TTC549 (cell line): ENCODE measurements at regions not wholly inside any gene's neighbourhood (a gene's known extent, or its start where the extent isn't known, plus 50 kb on each side); places are given as distances from the start of the nearest gene placed in this dataset.
"Not testable (repeated sequence)": the region's sequence is repeated elsewhere in the genome, so short reads cannot be mapped to it uniquely, and the experiment has no call there.

ENCODE experiments used
- FAIRE-seq: peaks from 2 replicates; lab custom pipeline; 2012; peaks lifted over from hg19 to GRCh38; lab: Jason Lieb, UNC

DNA sequence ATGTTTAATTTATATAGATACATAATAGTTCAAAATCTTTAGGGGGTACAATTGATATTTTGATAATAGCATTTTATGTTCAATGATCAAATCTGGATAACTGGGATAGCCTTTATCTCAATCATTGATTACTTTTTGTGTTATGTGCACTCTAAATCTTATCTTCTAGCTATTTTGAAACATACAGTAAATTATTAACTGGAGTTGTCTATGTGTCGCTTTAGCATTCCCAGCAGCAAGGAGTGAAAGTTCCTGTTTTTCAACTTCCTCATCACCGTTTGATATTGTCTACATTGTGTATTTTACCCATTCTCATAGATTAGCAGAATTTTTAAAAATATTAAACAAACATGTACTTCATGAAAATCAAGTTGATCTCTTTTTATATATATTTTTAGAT is 1207.4 kb downstream of the TMEM121 start:
- FAIRE-seq: no peak

DNA sequence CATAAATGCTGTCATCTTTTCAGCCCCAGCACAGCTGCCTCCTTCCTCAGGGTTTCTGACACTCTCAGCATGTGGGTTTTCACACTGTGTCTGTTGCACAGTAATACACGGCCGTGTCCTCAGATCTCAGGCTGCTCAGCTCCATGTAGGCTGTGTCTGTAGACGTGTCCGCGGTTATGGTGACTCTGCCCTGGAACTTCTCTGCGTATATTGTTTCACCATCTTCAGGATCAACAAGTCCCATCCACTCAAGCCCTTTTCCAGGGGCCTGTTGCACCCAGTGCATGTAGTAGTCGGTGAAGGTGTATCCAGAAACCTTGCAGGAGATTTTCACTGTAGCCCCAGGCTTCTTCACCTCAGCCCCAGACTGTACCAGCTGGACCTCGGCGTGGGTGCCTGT is 1210.6 kb downstream of the TMEM121 start:
- no peak for FAIRE-seq

DNA sequence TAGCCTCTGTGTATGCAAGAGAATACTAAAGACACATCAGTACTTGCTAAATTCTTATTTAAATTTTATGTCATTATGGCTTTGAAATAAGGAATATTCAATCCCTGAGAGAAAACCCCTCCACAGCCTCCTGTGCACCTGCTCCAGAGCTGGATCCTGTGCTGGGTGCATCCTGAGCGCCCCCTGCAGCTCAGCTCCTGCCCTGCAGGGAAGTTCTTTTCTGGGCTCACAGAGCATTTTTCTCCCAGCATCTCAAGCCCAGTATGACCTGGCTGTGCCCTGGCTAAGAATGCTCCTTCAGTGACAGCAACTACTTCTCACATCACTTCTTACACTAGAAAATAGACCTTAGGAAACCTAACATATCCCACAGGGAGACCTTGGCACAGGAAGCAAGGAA is 1211.7 kb downstream of the TMEM121 start:
- no peak for FAIRE-seq

DNA sequence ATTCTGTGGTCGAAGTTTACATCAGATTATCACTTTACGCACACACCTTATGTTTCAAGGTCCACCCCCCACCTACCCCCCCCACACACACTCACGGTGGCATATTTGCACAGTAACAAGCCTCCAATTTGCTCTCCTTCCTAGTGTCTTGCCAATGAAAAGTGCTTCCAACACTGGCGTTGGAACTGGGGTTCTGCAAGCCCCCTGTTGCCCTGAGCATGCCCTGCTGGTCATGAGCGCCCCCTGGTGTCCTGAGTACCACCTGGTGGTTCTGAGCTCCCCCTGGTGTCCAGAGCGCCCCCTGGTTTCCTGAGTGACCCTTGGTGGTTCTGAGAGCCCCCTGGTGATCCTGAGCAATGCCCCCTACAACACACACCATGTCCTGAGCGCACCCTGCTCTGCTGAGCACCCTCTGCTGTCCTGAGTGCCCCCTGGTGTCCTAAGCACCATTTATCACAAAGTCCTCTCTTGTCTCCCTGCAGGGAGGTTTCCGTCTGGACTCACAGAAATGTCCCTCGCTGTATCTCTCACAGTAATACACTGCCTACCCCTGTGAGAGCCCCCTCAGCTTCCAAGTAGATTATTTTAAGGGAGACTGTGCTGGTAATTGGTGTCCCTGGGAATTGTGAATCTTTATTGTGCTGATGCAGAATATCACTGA is 1212.3 kb downstream of the TMEM121 start:
- FAIRE-seq: not testable (repeated sequence)

DNA sequence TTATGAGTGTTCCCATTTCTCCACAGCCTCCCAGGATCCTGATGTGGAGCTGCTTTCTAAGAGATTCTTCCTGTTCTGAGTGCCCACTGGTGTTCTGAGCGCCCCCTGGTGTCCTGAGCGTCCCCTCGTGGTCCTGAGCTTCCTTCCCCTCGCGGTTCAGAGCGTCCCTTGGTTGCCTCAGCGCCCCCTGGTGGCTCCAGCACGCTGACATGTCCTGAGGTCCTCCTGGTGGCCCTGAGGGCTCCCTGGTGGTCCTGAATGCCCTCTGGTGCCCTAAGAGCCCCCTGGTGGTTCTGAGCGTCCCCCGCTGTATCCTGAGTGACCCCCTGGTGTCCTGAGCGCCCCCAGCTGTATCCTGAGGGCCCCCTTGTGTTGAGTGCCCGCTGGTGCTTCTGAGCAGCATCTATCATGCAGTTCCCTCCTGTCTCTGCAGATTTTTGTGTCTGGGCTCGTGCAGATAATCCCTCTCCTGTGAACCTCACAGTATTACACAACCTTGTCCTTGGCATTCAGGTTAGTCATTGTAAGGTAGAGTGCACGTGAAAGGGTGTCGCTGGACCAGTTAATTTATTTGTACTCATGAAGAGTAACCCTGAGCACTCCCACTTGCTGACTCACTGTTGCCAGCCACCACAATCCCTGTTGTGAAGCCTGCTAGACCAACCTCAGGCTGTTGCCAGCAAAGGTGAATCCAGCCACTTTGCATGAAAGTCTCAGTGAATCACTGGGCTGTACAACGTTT is 1214.9 kb downstream of the TMEM121 start:
- FAIRE-seq: not testable (repeated sequence)

DNA sequence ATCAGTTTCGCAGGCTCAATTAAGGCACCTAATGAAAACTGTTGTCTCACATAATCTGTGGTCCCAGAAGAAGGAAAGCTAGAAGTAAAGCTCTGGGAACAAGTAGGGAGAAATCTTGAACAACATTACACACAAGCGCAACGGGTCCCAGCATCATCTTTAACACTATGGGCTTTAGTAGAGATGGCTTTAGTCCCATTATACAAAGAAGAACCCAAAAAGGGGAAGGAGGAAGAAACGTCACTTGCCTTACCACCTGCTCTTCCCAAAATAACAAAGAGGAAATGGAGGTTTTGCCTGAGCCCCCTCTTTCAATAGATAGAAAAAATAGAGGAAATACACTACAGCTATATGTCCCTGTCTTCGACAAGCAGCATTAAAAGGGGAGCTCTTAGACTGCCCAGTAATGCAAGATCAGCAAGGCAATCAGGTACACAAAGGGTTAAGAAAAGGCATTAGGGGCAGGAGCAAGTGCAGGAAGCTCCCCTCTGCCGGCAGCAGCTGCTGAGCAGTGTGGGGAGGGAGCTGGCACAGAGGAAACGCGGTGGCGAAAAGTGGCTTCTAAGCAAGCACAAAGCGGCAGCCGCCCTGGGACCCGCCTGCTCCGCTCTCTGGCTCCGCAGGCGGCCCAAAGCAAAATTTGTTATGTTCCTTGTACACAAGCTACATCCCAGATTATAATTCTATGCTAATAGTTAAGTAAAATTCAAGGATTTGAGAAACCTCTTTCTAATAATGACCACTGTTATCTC is 1218.8 kb downstream of the TMEM121 start:
- FAIRE-seq: not testable (repeated sequence)

DNA sequence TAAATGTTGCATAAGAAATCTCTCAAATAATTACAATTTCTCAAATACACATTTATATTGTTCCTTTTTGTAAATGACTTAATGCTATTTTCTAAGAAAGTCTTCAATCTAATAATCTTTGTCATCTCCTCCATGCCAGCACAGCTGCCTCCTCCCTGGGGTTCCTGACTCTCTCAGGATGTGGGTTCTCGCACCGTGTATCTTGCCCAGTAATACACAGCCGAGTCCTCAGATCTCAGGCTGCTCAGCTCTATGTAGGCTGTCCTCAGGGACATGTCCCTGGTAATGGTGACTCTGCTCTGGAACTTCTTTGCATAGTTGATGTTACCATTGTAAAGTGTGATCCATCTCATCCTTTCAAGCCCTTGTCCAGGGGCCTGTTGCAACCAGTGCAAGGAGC is 1223.7 kb downstream of the TMEM121 start:
- FAIRE-seq: not testable (repeated sequence)

DNA sequence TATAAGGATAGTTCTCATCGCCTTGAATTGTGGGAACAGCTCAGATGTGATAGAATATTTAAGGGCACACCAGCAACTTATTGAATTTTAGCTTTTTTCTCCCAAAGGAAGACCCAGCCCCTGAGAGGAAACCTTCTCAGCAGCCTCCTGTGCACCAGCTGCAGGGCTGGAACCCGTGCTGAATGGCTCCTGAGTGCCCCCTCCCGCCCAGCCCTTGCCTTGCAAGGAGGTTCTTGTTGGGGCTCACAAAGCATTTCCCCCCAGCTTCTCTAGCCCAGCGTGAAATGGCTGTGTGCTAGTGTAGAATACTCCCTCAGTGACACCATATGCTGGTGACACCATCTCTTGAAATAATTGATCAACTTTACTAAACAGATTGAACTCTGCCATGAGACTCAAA is 1227.4 kb downstream of the TMEM121 start:
- not testable (repeated sequence) for FAIRE-seq

DNA sequence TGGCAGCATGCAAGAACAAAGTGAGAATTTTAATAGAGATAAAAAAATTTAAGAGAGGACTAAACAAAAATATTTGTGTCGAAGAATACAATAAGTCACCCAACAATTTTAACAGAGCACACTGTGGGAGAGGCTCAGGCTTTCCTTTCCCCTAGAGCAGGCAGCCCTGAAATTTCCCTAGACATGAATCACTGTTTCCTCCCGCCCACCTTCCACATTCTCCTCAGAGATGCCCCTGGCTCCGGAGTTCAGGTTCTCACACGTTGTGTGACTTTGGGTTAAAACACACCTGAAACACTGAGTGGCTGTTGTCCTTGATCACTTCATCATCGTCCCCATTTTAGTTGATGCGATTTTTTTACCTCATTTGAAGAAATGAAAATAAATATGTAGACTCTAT is 1231.1 kb downstream of the TMEM121 start:
- not testable (repeated sequence) for FAIRE-seq

DNA sequence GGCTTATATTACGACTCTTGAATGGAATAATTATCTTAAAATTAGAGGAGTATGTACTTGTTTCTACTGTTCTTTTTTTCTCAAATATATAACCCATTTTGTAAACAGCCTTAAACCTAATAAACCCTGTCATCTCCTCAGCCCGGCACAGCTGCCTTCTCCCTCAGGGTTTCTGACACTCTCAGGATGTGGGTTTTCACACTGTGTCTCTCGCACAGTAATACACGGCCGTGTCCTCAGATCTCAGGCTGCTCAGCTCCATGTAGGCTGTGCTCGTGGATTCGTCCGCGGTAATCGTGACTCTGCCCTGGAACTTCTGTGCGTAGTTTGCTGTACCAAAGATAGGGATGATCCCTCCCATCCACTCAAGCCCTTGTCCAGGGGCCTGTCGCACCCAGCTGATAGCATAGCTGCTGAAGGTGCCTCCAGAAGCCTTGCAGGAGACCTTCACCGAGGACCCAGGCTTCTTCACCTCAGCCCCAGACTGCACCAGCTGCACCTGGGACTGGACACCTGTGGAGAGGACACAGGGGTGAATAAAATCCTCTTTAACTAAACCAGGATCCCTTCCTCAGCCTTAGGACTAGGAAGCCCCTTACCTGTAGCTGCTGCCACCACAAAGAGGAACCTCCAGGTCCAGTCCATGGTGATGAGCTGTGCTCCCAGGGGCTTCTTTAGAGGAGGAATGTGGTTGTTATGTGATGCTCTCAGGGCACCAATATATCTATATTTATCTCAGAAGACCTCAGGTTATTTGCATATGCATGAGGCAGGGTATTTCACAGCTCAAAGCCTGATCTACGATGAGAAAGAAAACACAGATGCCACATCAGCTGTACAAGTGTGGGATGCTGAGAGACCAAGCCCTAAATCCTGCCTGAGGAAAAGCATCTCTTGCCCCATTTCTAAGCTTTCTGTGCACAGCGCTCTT is 1235.8 kb downstream of the TMEM121 start:
- not testable (repeated sequence) for FAIRE-seq

DNA sequence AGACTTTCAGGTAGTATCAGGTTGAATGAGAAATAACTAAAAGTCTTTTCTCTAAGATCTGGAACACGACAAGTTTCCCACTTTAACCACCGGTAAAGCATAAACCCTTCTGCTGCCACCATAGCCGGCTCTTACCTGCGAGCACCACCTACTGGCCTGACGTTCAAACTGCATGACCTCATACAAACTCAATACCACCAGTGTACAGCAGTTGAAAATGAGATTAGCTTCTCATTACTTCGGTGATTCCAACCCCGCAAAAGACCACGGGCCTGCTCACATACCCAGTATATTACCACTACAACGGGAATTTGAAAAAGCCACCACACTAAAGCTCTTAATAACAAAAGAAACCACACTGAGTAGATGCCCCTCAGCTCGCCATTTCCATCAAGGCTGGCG is 1238.6 kb downstream of the TMEM121 start:
- not testable (repeated sequence) for FAIRE-seq

DNA sequence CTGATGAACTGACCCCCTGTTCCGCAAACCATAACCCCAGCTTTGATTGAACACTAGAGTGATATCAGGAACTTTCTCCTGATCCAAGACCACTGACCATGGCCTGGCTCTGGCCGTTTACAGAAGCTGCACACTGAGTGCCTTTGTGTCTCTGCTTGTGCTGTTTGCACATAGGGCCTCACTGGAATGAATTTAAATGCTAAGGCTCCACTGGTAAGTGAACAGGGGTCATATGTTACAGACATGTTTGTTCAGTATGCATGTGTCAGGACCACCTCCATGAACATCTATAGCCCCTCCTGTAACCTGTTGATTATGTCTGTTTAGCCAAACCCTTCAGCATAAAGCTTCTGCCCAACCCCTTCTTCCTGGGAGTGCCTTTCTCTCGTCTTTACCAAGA is 1239.8 kb downstream of the TMEM121 start:
- no peak for FAIRE-seq

DNA sequence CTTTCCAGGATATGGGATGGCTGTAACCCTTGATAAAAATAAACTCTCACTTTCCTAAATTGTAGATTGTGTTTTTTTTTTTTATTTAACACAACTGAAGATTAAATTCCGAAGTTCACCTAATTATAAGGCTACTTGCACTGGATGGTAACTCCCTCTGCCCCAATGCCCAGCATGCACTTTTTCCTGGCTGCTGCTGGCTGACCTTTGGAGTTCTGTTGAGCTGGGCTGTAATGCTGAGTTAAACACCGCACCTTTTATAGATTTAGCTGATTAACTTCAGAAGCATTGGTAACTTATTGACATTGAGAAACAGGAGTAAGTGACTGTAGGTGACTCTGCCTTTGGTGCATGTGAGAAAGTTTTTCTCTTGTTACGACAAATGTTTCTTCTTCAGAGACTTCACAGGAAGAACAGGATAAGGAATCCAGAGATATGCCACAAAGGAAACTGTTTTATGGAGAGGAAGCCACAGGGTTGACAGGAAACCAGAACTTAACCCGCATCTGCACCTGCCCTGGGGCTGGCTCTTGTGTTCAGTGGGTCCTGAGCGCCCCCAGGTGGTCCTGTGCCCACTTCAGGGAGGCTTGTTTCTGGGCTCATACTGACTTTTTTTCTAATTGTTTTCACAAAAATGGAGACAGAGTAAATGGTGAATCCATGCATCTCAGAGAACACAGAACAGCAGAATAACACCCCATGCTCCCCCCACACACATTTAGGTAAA is 1240.3 kb downstream of the TMEM121 start:
- FAIRE-seq: not testable (repeated sequence)

DNA sequence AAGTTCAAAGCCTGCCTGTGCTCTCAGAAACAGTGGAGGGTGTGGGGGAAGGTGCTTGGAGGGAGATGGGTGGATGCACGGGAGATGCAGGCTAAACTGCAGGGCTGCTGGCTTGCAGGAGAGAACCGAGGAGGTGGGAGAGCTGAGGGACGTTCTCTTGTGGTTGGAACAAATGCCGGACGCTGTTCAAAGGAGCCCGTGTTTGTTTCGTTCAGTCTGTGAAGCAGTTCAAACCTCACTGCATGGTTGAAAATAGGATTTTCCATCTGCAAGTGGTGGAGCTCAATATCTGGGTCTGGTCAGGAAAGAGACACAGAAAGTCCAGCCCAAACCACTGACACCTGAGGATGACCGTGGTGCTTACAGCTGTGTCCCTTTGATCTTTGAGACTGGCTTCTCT is 1241.8 kb downstream of the TMEM121 start:
- FAIRE-seq: not testable (repeated sequence)

DNA sequence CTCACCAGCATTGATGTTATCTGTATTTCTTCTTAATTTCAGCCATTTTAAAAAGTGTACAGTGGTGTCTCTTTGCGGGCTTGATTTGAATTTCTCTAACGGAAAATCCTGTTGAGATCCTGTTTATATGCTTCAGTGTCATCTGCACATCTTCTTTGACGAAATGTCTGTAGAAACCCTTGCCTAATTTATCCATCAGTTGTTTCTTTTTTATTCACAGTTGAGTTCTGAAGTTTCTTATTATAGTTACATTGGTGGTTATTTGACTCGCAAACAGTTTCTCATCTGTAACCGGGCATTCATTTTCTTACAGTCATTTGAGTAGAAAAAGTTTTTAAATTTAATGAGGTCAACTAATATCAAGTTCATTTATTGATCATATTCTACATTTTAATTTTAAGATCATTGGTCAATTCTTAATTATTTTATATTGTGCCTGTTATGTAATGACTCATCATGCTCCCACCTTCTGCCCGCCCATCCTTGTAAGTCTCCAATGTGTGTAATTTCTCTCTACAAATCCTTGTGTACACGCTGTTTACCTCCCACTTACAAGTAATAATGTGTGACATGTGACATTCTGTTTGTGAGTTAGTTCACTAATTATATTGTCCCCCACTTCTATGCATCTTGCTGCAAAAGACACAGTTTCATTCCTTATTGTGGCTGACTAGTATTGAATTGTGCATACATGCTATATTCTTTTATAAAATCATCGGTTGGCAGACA is 1242.8 kb downstream of the TMEM121 start:
- FAIRE-seq: not testable (repeated sequence)

DNA sequence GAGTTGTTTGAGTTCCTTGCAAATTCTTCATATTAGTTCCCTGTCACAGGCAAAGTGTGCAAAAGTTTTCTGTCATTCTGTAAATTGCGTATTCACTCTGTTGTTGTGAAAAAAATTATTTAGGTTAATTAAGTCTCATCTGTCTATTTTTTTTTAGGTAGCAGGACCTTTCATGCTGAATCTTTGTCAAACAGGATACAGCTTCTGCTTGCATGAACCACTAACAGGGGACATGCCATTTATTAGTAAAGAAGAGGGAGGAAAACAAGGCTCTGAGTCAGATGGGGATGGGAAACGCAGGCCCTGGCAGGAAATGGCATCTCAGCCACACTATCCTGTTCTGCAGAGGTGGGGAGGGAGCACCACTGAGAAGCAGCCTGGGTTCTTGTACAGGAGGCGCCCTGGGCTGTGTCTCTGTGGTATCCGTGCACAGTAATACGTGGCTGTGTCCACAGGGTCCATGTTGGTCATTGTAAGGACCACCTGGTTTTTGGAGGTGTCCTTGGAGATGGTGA is 1243.8 kb downstream of the TMEM121 start:
- FAIRE-seq: not testable (repeated sequence)

DNA sequence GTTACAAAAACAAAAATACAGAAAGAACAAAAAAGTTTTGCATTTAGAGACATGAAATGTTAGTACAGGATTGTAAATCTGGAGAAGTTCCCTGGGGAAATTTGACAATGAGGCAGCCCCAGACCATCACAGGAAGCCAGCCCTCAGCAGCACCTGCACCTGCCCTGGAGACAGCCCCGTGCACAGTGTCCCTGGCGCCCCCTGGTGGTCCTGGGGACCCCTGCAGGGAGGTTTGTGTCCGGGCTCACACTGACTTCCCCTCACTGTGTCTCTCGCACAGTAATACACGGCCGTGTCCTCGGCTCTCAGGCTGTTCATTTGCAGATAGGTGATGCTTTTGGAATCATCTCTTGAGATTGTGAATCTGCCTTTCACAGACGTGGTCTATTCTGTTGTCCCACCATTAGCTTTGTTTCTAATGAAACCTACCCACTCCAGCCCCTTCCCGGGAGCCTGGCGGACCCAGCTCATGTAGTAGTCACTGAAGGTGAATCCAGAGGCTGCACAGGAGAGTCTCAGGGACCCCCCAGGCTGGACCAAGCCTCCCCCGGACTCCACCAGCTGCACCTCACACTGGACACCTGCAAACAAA is 1248.6 kb downstream of the TMEM121 start:
- FAIRE-seq: not testable (repeated sequence)

DNA sequence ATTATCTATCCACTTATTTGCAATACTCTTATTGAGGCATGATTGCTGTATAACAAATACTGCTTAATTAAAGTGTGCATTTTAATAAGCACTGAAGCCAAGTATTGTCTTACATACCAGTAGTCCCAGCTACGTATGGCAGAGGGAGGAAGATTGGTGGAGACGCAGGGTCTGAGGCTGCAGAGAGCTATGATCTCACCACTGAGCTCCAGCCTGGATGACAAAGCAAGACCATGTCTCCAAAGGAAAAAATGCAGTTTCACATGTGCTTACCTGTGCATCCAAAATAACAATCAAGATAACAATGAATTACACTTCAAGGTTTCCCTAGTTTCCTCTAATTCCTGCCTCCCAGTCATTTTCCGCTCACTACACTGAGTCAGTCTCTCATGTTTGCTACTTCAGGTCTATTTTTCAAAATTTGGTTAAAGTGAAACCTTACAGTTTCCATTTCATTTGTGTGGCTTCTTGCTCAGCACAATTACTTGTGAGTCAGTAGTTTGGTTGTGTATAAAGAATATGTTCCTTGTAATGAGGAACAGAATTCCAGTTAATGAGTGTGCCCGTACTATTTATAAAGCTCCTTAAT is 1250.1 kb downstream of the TMEM121 start:
- no peak for FAIRE-seq

DNA sequence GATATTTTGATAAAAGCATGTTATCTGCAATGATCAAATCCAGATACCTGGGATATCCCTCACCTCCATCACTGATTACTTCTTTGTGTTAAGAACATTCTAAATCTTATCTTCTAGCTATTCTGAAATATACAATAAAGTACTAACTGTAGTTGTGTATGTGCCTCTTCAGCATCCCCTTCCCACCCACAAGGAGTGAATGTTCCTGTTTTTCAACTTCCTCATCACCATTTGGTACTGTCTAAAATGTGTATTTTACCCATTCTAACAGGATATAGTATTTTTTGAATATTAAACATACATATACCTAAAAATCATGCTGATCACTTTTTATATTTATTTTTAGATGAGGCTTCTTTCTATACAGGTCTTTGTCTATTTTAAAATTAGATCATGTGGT is 1252.6 kb downstream of the TMEM121 start:
- no peak for FAIRE-seq

DNA sequence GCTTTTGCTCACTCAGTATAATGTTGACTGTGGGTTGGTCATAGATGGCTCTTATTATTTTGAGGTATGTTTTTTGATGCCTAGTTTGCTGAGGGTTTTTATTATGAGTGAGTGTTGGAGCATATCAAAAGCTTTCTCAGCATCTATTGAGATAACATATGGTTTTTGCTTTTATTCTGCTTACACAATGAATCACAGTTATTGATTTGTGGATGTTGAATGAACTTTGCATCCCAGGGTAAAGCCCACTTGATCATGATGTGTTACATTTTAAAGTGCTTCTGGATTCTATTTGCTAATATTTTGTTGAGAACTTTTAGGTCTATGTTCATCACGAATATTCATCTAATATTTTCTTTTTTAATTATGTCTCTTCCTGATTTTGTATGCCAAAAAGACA is 1260.3 kb downstream of the TMEM121 start:
- no peak for FAIRE-seq
